Large intestine (tissue), 3 donors: ENCODE measurements at regions not wholly inside any gene's neighbourhood (a gene's known extent, or its start where the extent isn't known, plus 50 kb on each side); places are given as distances from the start of the nearest gene placed in this dataset.
"Not testable (repeated sequence)": the region's sequence is repeated elsewhere in the genome, so short reads cannot be mapped to it uniquely, and the experiment has no call there.

ENCODE experiments used
- DNase-seq, 2 donors: peaks; one replicate each; pipeline versions ENCODE4 v3.0.0 to v3.0.0-alpha.2; 2013
- H3K27ac ChIP-seq: one replicate; pipeline ENCODE4 v1.5.1; 2013; ENCODE audit warnings: low read length
- H3K27me3 ChIP-seq: 2 replicates; pipeline ENCODE4 v1.6.1; 2013; ENCODE audit warnings: low read length; ENCODE audit not compliant: control insufficient read depth, insufficient read depth
- H3K36me3 ChIP-seq: 2 replicates; pipeline ENCODE4 v1.6.1; 2013; ENCODE audit warnings: low read length; ENCODE audit not compliant: control insufficient read depth, insufficient read depth
- H3K4me1 ChIP-seq: one replicate; pipeline ENCODE4 v1.6.1; 2013; ENCODE audit warnings: low read length; ENCODE audit not compliant: control insufficient read depth, insufficient read depth
- H3K4me3 ChIP-seq: one replicate; pipeline ENCODE4 v1.5.1; 2013; ENCODE audit warnings: low read length
- H3K9me3 ChIP-seq: one replicate; pipeline ENCODE4 v1.6.1; 2013; ENCODE audit warnings: mild to moderate bottlenecking, low read depth, low read length, moderate library complexity; ENCODE audit not compliant: control insufficient read depth
- WGBS: methylation state at CpG from one replicate; pipeline ENCODE4 v1.1.5; 2013; ENCODE audit warnings: low lambda C conversion rate; ENCODE audit not compliant: insufficient coverage; 5-methylcytosine and 5-hydroxymethylcytosine counted together

DNA sequence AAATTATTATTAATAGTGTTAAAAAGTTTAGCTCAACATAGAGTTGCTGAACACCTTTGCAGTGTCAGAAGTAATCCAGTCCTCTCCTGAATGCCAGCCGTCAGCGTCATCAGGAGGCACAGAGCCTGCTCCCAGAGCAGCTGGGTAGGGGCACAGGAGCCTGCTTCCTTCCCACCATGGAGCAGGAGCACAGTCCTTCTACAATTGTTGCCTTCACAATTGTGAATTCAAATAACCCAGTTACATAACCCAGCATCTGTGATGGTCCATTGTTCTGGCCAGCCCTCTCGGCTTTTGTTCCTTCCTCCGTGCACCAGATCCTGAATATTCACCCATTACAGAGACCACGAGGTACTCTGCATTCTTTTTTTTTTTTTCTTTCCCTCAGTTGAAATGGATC, 393.9 kb upstream of the MAF start:
- no peaks in the 10 kb centered on the region for H3K36me3 ChIP-seq
- H3K27me3 ChIP-seq: no peaks in the 10 kb centered on the region
- peaks cover 24% of the 10 kb centered on the region for H3K4me1 ChIP-seq
- peaks cover 8% of the 10 kb centered on the region for H3K9me3 ChIP-seq
- no peak for DNase-seq
- WGBS: 70% methylated on average over 2 of the region's 5 CpGs
- H3K4me3 ChIP-seq: no peak overlapping the region
- H3K27ac ChIP-seq: peak overlapping the region; percentile 72

GRCh38 chr16:79993629-79994209, 393.2 kb upstream of the MAF start:
- no peak overlapping the region for H3K4me3 ChIP-seq
- DNase-seq: peak; percentile 92 to 95
- H3K27ac ChIP-seq: peak overlapping the region; percentile 72
- WGBS: no CpG with 5 or more reads among the region's 5 CpGs
- peaks cover 26% of the 10 kb centered on the region for H3K4me1 ChIP-seq
- H3K9me3 ChIP-seq: peaks cover 8% of the 10 kb centered on the region
- H3K27me3 ChIP-seq: no peaks in the 10 kb centered on the region
- no peaks in the 10 kb centered on the region for H3K36me3 ChIP-seq

- H3K36me3 ChIP-seq: no peaks in the 10 kb centered on the region
- no peaks in the 10 kb centered on the region for H3K27me3 ChIP-seq
- no peak overlapping the region for H3K4me3 ChIP-seq
- WGBS: no CpG with 5 or more reads among the region's 4 CpGs
- peak overlapping the region; percentile 41 for H3K27ac ChIP-seq
- DNase-seq: no peak
- H3K9me3 ChIP-seq: peaks cover 8% of the 10 kb centered on the region
- peaks cover 26% of the 10 kb centered on the region for H3K4me1 ChIP-seq
Observed at GRCh38 chr16:79991969-79992368, 391.4 kb upstream of the MAF start.

DNA sequence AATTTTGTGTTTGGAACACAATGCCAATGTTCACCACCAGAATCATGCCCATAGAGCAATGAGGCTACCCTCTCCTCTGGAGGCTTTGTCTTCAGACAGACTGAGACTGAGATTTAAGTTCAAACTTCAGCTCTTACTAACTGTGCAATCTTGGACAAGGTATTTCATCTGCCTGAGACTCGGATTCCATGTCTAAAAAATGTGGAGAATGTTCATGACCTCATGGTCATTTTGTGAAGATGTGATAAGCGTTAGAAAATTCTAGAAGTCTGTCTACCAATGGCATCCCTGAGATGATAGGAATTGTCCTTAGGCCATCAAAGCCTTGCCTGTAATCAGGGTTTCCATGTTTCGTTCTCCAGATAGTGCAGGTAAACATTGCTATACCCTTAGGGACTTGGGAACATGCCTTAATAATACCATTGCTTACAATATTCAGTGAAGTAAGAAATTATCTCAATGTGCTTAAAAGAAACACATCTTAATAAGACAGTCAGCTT, 388.2 kb upstream of the MAF start:
- WGBS: no CpG with 5 or more reads among the region's 3 CpGs
- no peaks in the 10 kb centered on the region for H3K27me3 ChIP-seq
- no peaks in the 10 kb centered on the region for H3K36me3 ChIP-seq
- H3K4me3 ChIP-seq: no peak overlapping the region
- no peak overlapping the region for H3K27ac ChIP-seq
- peaks cover 8% of the 10 kb centered on the region for H3K9me3 ChIP-seq
- H3K4me1 ChIP-seq: peaks cover 8% of the 10 kb centered on the region
- DNase-seq: peak in 1 of 2 donors; percentile 29

GRCh38 chr16:79988089-79988488, 387.6 kb upstream of the MAF start:
- DNase-seq: no peak
- Histone ChIP-seq H3K9me3 (peaks cover 8% of the 10 kb centered on the region), H3K27me3 (no peaks in the 10 kb centered on the region), H3K27ac (no peak overlapping the region), H3K4me1 (peaks cover 5% of the 10 kb centered on the region), H3K4me3 (no peak overlapping the region), H3K36me3 (no peaks in the 10 kb centered on the region)
- WGBS: no CpG with 5 or more reads among the region's 3 CpGs

GRCh38 chr16:79986352-79986751, 385.8 kb upstream of the MAF start:
- Histone ChIP-seq H3K4me3 (no peak overlapping the region), H3K36me3 (no peaks in the 10 kb centered on the region), H3K4me1 (peaks cover 2% of the 10 kb centered on the region), H3K27ac (no peak overlapping the region), H3K27me3 (no peaks in the 10 kb centered on the region), H3K9me3 (no peaks in the 10 kb centered on the region)
- DNase-seq: no peak
- no CpG with 5 or more reads among the region's 4 CpGs for WGBS

DNA sequence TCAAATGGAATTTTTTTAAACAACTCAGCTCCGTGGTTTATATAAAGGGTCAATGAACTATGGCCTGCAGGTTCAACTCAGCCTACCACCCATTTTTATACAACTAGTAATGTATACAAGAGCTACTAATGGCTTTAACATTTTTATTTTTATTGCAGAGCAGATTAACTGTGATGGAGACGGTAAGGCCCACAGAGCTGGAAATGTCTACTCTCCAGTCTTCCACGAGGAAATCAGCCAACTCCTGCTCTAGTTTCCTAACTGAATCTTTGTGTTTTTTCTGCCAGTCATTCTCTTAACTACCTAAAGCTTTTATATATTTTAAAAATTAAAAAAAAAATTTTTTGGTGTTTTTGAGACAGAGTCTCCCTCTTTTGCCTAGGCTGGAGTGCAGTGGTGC, 385.1 kb upstream of the MAF start:
- Histone ChIP-seq H3K4me1 (peaks cover 2% of the 10 kb centered on the region), H3K36me3 (no peaks in the 10 kb centered on the region), H3K9me3 (no peaks in the 10 kb centered on the region), H3K27ac (no peak overlapping the region), H3K4me3 (no peak overlapping the region), H3K27me3 (no peaks in the 10 kb centered on the region)
- no peak for DNase-seq
- WGBS: 73% methylated on average over 2 of the region's 3 CpGs

- not testable (repeated sequence) for H3K4me1 ChIP-seq, H3K9me3 ChIP-seq, DNase-seq, H3K4me3 ChIP-seq, H3K27me3 ChIP-seq, H3K36me3 ChIP-seq, H3K27ac ChIP-seq
- WGBS: 100% methylated on average over 4 of the region's 6 CpGs
Observed at GRCh38 chr16:79984149-79984548, 383.6 kb upstream of the MAF start.

- Histone ChIP-seq H3K4me1 (no peaks in the 10 kb centered on the region), H3K9me3 (no peaks in the 10 kb centered on the region), H3K27ac (no peak overlapping the region), H3K27me3 (no peaks in the 10 kb centered on the region), H3K4me3 (no peak overlapping the region), H3K36me3 (no peaks in the 10 kb centered on the region)
- DNase-seq: no peak
- 88% methylated on average over 1 of the region's 2 CpGs for WGBS
Observed at GRCh38 chr16:79982862-79983261, 382.3 kb upstream of the MAF start.

DNA sequence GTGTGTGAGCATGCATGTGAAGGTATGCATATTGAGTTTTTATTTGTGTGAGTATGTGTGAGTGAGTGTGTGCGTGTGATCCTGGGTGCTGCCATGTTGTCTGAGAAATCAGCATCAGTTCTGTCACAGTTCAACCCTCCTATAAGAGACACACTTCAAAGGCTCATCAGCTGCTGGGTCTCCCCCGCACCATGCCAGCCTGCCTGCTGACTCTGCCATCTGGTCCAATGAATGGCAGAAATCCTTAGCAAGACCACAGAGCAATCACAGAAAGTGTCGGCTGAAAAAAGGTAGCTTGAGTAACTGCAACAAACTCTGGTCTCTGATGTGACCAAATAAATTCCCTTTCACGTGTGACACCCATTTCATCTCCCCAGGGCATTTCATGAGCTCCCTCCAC, 381.8 kb upstream of the MAF start:
- DNase-seq: no peak
- Histone ChIP-seq H3K27me3 (no peaks in the 10 kb centered on the region), H3K36me3 (no peaks in the 10 kb centered on the region), H3K4me1 (no peaks in the 10 kb centered on the region), H3K4me3 (no peak overlapping the region), H3K27ac (no peak overlapping the region), H3K9me3 (no peaks in the 10 kb centered on the region)
- 83% methylated on average over 1 of the region's 4 CpGs for WGBS

- no peak overlapping the region for H3K27ac ChIP-seq
- WGBS: 100% methylated on average over 1 of the region's 4 CpGs
- no peaks in the 10 kb centered on the region for H3K4me1 ChIP-seq
- no peak overlapping the region for H3K4me3 ChIP-seq
- DNase-seq: no peak
- no peaks in the 10 kb centered on the region for H3K9me3 ChIP-seq
- no peaks in the 10 kb centered on the region for H3K27me3 ChIP-seq
- no peaks in the 10 kb centered on the region for H3K36me3 ChIP-seq
Observed at GRCh38 chr16:79981814-79982213, 381.3 kb upstream of the MAF start.
